ENCODE measurements at regions not wholly inside any gene's neighbourhood (a gene's known extent, or its start where the extent isn't known, plus 50 kb on each side); places are given as distances from the start of the nearest gene placed in this dataset.

DNA sequence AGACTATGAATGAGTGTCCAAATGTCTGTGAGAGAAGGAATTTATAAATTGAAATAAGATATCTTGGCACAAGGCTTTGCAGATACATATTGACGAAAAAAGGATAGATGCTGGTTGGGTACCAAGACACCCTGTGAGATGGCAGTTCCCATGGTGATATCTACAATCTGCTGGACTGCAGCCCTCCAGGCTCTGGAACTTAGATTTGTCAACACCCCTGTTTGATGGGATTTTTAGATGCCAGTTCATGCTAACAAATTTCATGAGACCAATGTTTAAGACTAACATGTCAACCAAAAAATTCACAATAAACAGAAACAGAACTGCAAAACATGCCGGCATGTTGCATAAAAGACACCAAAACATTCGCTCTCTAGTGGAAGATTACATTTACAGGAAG is 400.3 kb upstream of the CNTNAP5 start:
- TF ChIP-seq, protein P1, sequence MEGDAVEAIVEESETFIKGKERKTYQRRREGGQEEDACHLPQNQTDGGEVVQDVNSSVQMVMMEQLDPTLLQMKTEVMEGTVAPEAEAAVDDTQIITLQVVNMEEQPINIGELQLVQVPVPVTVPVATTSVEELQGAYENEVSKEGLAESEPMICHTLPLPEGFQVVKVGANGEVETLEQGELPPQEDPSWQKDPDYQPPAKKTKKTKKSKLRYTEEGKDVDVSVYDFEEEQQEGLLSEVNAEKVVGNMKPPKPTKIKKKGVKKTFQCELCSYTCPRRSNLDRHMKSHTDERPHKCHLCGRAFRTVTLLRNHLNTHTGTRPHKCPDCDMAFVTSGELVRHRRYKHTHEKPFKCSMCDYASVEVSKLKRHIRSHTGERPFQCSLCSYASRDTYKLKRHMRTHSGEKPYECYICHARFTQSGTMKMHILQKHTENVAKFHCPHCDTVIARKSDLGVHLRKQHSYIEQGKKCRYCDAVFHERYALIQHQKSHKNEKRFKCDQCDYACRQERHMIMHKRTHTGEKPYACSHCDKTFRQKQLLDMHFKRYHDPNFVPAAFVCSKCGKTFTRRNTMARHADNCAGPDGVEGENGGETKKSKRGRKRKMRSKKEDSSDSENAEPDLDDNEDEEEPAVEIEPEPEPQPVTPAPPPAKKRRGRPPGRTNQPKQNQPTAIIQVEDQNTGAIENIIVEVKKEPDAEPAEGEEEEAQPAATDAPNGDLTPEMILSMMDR (IDR thresholded peaks at IDR 0.05) = no peak
- no peak for TF ChIP-seq POLR2A (IDR thresholded peaks at IDR 0.05)
- intact Hi-C loops (cut with DNase I; ENCODE audit: low total_unique reads) = no loop called here
- no peak overlapping the region for H3K27ac ChIP-seq
- H3K36me3 ChIP-seq (ENCODE audit: low read depth, missing control alignments) = no peaks in the 10 kb centered on the region
- no peak for DNase-seq
- H3K4me1 ChIP-seq = no peaks in the 10 kb centered on the region
- no peaks in the 10 kb centered on the region for H3K9me3 ChIP-seq
- WGBS, 2 donors = 91 to 96% methylated on average over 3 of the region's 3 CpGs
- H3K27me3 ChIP-seq = no peaks in the 10 kb centered on the region
- H3K4me3 ChIP-seq = no peak overlapping the region

DNA sequence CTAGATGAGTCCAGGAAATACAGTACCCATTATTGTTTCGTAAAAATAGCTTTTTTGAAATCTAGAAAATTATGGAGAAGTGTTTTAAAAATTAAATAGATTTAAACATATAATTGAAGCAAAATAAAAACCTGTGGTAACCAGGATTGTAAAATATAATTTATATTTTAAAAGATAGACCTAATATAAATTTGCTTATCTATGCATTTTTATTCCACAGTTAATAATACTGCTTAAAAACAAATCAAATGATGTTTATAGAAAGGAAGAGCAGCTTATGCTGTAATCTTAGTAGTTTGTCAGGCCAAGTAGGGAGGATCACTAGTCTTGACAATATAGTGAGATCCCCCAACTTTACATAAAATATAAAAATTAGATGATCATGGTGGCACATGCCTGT is 388.9 kb upstream of the CNTNAP5 start:
- no peaks in the 10 kb centered on the region for H3K9me3 ChIP-seq
- no peak for TF ChIP-seq POLR2A (IDR thresholded peaks at IDR 0.05)
- TF ChIP-seq, protein P1 (IDR thresholded peaks at IDR 0.05) = no peak
- no peaks in the 10 kb centered on the region for H3K4me1 ChIP-seq
- no peaks in the 10 kb centered on the region for H3K36me3 ChIP-seq (ENCODE audit: low read depth, missing control alignments)
- no peak for DNase-seq
- intact Hi-C loops (cut with DNase I; ENCODE audit: low total_unique reads) = no loop called here
- H3K27ac ChIP-seq = no peak overlapping the region
- no peak overlapping the region for H3K4me3 ChIP-seq
- H3K27me3 ChIP-seq = no peaks in the 10 kb centered on the region
- WGBS, 2 donors = 85 to 92% methylated on average over 1 of the region's 1 CpG

DNA sequence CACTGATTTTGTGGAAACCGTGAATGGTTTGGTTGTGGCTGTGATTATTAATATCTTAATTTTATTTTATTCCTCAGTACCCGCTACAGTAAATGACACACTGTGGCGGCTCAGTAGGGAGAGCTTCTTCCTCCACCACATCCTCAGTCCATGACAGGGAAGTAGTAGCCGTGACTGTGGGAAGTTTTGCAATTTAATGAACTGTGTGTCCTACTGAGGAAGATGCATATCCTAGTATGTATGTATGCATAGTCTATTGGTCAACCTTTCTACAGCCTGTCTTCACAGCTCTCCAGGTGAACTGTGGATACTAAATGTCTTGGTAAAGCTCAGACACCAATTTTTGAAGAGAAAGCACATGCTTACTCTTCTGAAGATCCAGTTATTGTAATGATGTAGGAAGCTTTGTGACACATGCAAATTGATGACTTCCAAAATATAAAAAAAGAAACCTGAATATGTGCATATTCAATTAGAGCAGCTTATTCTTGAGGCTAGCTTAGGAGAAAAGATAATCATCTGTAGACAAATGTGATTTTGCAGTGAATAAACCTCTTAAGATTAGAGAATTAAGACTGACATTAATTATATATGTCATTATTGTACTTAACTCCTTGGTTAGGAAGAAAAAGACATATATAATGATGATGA is 384.3 kb upstream of the CNTNAP5 start:
- no peak overlapping the region for H3K27ac ChIP-seq
- H3K36me3 ChIP-seq (ENCODE audit: low read depth, missing control alignments) = no peaks in the 10 kb centered on the region
- no peak for DNase-seq
- H3K9me3 ChIP-seq = no peaks in the 10 kb centered on the region
- 83 to 95% methylated on average over 4 of the region's 4 CpGs for WGBS, 2 donors
- no peak overlapping the region for H3K4me3 ChIP-seq
- H3K4me1 ChIP-seq = no peaks in the 10 kb centered on the region
- intact Hi-C loops (cut with DNase I; ENCODE audit: low total_unique reads) = no loop called here
- TF ChIP-seq, protein P1 (IDR thresholded peaks at IDR 0.05) = no peak
- no peak for TF ChIP-seq POLR2A (IDR thresholded peaks at IDR 0.05)
- no peaks in the 10 kb centered on the region for H3K27me3 ChIP-seq

DNA sequence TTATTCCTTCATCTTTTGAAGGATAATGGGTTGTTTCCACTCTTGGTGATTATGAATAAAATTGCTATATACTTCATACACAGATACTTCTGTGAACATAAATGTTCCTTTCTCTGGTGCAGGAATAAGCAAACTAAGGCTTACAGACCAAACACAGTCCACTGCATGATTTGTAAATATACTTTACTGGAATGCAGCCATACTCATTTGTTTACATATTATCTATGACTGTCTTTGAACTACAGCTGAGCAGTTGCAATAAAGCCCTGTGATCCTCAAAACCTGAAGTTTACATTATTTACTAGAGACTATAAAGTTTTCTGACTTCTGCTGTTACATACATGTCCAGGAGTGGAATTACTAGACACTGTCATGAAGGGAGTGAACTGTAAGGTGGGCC is 381.0 kb upstream of the CNTNAP5 start:
- intact Hi-C loops (cut with DNase I; ENCODE audit: low total_unique reads) = no loop called here
- DNase-seq = no peak
- Histone ChIP-seq H3K4me1 (no peaks in the 10 kb centered on the region), H3K27me3 (no peaks in the 10 kb centered on the region), H3K9me3 (no peaks in the 10 kb centered on the region), H3K4me3 (no peak overlapping the region), H3K27ac (no peak overlapping the region), H3K36me3 (ENCODE audit: low read depth, missing control alignments) (no peaks in the 10 kb centered on the region)
- TF ChIP-seq, protein P1 (IDR thresholded peaks at IDR 0.05) = no peak
- no peak for TF ChIP-seq POLR2A (IDR thresholded peaks at IDR 0.05)

DNA sequence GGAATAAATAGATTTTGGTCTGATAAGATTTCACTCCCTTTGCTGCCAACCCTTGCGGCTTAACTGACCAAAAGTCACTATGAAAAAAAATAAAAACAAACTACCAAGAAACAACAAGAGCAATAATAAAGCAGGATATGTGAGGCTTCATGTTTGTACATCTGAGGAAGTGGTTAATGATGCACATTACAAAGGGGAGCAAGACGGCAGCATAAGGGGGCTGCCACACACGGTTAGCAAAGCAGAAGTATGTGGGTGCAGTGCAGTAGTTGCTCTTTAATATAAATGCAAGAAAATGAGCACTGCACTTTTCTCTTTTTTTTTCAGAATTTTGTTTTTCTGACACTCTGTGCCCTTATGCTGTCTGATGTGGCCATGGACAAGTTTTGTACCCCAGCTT is 377.1 kb upstream of the CNTNAP5 start:
- Histone ChIP-seq H3K9me3 (no peaks in the 10 kb centered on the region), H3K4me3 (no peak overlapping the region), H3K4me1 (no peaks in the 10 kb centered on the region), H3K27ac (no peak overlapping the region), H3K27me3 (no peaks in the 10 kb centered on the region), H3K36me3 (ENCODE audit: low read depth, missing control alignments) (no peaks in the 10 kb centered on the region)
- 55 to 58% methylated on average over 3 of the region's 3 CpGs for WGBS, 2 donors
- TF ChIP-seq, protein P1 (IDR thresholded peaks at IDR 0.05) = no peak
- TF ChIP-seq POLR2A (IDR thresholded peaks at IDR 0.05) = no peak
- intact Hi-C loops (cut with DNase I; ENCODE audit: low total_unique reads) = no loop called here
- no peak for DNase-seq
